ENCODE measurements at regions not wholly inside any gene's neighbourhood (a gene's known extent, or its start where the extent isn't known, plus 50 kb on each side); places are given as distances from the start of the nearest gene placed in this dataset.
A peak's percentile ranks its signal among the peaks of the same experiment; 100 is the strongest.
"Not testable (repeated sequence)": the region's sequence is repeated elsewhere in the genome, so short reads cannot be mapped to it uniquely, and the experiment has no call there.

DNA sequence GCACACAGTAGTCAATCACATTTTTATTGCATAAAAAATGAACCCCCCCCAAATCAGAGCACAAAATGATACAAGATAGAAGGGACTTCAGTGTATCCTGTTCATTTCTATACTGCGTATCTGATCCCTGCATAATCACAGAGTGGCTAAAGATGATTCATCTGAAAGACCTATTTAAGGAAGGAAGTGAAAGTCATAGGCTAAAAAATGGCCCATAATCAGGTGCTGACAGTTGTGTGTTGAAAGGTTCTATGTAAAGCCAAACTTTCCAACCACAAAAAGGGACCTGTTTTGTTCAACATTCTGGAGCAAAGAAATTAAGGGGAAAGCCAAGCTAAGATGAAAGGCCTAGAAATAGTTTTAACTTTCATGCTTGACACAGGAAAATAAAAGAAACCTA is 147.8 kb upstream of the ATP2B1 start:
- peak; percentile 63 for DNase-seq (ENCODE audit: low read depth)

DNA sequence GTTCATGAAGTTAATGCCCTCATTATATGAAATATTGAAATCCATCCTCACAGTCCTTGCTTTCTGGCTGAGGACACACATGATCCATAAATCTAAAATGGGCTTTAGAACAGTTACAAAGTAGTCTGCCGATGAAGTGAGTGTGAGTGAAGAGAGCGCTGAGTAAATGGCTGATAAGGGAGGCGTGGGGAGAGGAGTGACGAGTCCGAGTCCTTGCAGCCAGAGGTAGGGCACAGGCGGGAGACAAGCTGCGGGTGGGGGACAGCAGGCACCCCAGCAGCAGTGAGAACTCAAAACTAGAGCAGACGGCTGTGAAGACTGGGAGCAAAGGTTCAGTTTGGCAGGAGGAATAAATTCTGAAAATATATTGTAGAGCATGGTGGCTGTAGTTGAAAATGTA is 140.1 kb upstream of the ATP2B1 start:
- DNase-seq (ENCODE audit: low read depth): no peak

DNA sequence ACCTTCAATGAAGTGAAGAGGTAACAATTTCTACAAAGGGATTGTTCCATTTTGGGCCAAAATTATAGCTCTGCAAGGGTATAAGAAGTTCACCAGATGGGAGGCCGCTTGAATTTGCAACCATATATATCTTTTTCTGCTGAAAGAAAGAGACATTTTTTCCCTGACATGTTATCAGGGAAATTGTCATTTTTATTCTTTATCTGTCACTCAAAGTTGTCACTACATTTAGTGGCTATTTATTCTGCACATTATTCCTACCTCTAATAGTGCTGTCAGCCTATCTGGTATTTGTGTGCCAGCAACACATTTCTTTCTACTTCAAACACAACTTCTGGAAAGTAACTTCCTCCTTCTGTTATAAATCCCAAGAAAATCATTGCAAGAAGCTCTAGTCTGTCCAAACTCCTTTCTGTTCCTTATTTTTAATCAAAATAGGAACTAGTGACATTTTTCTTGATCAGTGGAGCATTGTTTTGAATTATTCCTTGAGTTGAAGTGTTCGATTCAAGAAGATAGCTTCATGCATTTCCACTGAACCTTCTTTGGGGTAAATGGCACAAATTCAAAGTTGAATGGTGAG is 137.9 kb upstream of the ATP2B1 start:
- DNase-seq (ENCODE audit: low read depth): no peak

- no peak for DNase-seq (ENCODE audit: low read depth)
These were observed 137.1 kb upstream of the ATP2B1 start for GRCh38 chr12:89845767-89846166.

- DNase-seq (ENCODE audit: low read depth): no peak
These were observed 136.7 kb upstream of the ATP2B1 start for GRCh38 chr12:89845366-89845765.

DNA sequence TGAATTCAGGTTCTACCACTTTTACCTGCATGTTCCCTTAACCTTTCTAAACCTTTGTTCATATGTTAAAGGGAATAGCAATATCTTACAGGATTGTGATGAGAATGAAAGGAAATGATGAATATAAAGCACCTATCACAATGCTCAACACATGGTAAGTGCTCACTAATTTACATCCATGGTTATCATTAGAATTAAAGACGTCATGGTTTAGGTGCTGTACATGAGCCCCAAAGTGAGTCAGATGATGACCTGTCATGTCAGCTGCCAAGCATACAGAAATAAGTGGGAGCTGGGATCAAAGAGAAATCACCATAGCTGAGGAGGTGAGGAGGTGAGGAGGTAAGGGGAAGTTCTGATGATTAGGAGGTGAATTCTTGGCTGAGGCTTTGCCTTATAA is 135.9 kb upstream of the ATP2B1 start:
- no peak for DNase-seq (ENCODE audit: low read depth)

- no peak for DNase-seq (ENCODE audit: low read depth)
These were observed 131.7 kb upstream of the ATP2B1 start for GRCh38 chr12:89840162-89840922.

DNA sequence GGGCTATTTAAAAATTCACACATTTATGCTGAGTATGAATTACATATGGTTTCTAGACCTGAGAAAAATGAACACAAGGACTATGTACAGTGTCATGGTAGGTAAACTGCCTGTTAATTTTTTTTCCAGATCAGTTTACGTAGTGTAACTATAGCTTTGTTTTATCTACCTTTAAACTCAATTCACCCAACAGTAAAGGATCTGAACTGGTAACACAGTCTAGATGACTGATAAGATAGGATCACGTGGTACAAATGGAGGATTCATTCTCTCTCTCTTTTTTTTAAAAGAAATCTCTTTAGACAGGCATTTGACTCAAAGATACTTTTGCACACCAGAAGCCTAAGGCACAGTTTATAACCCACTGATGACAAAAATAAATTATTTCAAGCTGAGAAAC is 130.8 kb upstream of the ATP2B1 start:
- no peak for DNase-seq (ENCODE audit: low read depth)

- no peak for DNase-seq (ENCODE audit: low read depth)
These were observed 130.2 kb upstream of the ATP2B1 start for GRCh38 chr12:89838833-89839232.

GRCh38 chr12:89836026-89836425 is 127.4 kb upstream of the ATP2B1 start:
- DNase-seq (ENCODE audit: low read depth): no peak

DNA sequence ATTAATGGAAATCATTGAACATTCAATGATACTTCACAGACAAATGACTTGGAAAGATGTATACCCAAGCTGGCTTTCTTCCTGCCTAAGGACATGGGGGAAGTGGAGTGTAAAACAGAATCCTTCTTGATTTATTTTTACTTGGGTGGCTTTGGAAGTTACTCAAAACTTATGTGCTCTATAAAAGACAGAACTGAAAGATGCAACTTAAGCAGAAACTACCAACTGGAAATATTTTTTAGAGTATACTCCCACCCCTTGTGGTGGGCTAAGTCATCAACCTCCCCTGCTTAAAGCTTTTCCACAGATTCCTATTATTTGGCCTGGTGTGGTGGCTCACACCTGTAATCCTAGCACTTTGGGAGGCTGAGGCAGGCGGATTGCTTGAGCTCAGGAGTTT is 126.0 kb upstream of the ATP2B1 start:
- DNase-seq (ENCODE audit: low read depth): no peak

- no peak for DNase-seq (ENCODE audit: low read depth)
These were observed 125.0 kb upstream of the ATP2B1 start for GRCh38 chr12:89833337-89834252.

DNA sequence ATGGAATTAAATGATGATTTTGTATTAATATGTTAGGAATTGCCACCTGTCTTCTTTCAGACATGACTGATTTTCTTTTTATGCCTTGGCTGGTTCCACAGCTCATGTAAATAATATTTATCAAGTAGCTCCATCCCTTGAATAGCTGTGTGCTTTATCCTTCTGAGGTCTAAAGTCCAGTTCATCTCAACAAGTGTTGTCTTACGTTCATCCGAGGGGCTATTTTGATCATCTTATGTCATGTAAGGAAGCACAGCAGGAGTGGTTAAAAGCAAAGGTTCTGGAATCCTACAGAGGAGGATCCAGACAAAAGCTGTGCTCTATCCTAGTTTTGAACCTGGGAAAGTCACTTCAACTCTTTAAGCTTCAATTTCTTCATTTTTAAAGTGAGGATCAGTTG is 123.7 kb upstream of the ATP2B1 start:
- DNase-seq (ENCODE audit: low read depth): no peak

- DNase-seq (ENCODE audit: low read depth): no peak
These were observed 122.9 kb upstream of the ATP2B1 start for GRCh38 chr12:89831310-89832095.

GRCh38 chr12:89829434-89829975 is 120.9 kb upstream of the ATP2B1 start:
- DNase-seq (ENCODE audit: low read depth): no peak

DNA sequence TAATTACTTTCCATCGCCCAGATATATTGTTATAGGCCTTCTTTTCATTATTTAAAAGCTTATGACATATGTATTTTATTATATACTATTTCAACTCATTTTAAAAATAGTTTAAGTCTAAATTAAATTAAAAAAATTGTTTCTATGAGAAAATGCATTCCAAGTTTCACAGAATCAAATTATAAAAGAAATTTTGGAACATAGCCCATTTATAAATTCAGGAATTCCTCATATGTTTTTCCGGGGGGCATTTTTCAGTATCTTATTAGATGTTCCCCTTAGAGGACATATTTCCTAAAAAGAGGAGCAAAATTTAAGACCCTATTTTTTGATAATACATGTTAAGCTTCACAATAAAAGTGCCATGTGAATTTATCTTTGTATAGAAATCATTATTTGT is 119.9 kb upstream of the ATP2B1 start:
- DNase-seq (ENCODE audit: low read depth): no peak

DNA sequence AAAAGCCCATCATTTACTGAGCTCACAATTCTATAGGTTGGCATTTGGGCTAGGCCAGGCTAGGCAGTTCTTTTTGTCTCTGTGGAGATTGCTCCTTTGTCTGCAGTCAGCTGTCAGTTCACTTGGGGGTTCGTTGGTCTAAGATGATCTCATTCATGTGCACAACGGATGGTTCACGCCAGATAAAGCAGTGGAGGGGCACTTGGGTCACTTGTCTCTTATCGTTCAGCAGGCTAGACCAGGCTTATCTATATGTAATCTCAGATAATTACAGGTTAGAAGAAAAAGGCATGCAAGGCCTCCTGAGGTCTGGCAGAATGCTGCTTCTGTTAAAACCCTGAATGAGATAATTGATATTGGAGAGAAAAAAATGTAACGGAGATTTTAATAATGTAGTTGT is 119.0 kb upstream of the ATP2B1 start:
- no peak for DNase-seq (ENCODE audit: low read depth)

DNA sequence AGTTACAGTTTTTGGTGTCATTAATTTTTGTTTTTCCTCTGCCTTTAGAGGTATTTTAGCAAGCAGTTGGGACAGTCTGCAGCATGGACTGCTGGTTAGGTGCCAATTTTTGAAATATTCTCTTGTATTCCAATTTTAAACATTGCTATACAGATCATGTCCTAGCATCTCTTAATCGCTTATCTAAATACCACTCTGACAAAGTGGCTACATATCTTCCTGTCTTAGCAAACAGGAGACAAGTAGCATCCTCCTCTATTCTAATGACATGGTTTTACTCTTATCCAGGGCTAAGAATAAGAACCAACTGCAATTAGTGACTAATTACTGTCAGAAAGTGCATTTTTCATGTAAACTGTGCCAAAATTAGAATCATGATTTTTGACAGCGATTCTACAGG is 117.8 kb upstream of the ATP2B1 start:
- DNase-seq (ENCODE audit: low read depth): no peak

GRCh38 chr12:89825591-89826449 is 117.2 kb upstream of the ATP2B1 start:
- no peak for DNase-seq (ENCODE audit: low read depth)

DNA sequence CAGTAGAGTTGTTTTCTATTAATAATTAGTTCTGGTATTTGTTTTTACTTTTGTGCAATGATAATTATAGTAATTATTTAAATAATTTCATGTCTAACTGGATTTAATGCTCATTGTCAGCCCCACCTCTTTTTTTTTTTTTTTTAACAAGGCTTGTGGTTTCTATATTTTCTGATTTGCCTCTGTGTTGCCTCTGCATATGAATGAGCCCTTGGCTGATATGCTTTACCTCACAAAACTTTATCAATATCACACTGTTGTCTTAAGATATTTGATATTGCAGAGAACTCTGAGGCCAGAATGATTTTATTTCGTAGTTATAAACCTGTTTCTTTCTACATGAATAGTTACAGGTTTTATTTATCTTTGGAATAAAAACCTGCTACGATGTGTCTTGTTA is 116.2 kb upstream of the ATP2B1 start:
- no peak for DNase-seq (ENCODE audit: low read depth)

DNA sequence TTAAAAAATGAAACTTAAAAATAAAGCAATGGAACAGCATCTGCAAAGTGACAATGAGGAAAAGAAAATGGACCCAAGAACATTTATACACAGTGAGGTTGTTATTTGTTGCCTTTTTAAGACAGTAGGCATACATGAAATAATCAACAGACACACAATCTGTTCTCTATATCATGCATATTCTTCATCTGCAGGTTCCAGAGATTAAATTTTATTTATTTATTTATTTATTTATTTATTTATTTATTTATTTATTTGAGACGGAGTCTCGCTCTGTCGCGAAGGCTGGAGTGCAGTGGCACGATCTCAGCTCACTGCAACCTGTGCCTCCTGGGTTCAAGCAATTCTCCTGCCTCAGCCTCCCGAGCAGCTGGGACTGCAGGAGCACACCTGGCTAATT is 114.4 kb upstream of the ATP2B1 start:
- DNase-seq (ENCODE audit: low read depth): not testable (repeated sequence)

Data from non-pigmented ciliary epithelial cell (primary cell).